Breast epithelium (tissue), 4 donors: ENCODE measurements at regions not wholly inside any gene's neighbourhood (a gene's known extent, or its start where the extent isn't known, plus 50 kb on each side); places are given as distances from the start of the nearest gene placed in this dataset.

Experiments used
- DNase-seq, 2 donors: peaks; one replicate each; pipeline ENCODE4 v3.0.0-alpha.2; 2019; ENCODE audit warnings: low spot score in 2 of 2
- H3K27ac ChIP-seq, 2 donors: fragments of 200-600 bp; sonication (generic) in 1 of 2; one replicate each; pipeline ENCODE4 v1.5.1; 2016 to 2019; ENCODE audit warnings: mild to moderate bottlenecking in 1 of 2
- H3K27me3 ChIP-seq, 2 donors: fragments of 200-600 bp; sonication (generic) in 1 of 2; one replicate each; pipeline versions ENCODE4 v1.5.1 to v1.6.0; 2017 to 2019; ENCODE audit warnings: control low read depth in 1 of 2, mild to moderate bottlenecking in 1 of 2
- H3K36me3 ChIP-seq: fragments of 200-600 bp; one replicate; pipeline ENCODE4 v1.5.1; 2019
- H3K4me1 ChIP-seq, 2 donors: fragments of 200-600 bp; sonication (generic); one replicate each; pipeline ENCODE4 v1.5.1; 2016 to 2019; ENCODE audit warnings: control low read depth in 1 of 2
- H3K4me3 ChIP-seq, 3 donors: fragments of 200-600 bp; sonication (generic); 1 replicate in 2 of 3; 2 replicates in 1 of 3; pipeline ENCODE4 v1.5.1; 2016 to 2019; ENCODE audit warnings: mild to moderate bottlenecking in 3 of 3, moderate library complexity in 2 of 3
- H3K9me3 ChIP-seq, 2 donors: fragments of 200-600 bp; sonication (generic) in 1 of 2; one replicate each; pipeline ENCODE4 v1.5.1; 2016 to 2019; ENCODE audit warnings: control low read depth in 1 of 2
- POLR2A ChIP-seq: fragments of 450-650 bp; IDR thresholded peaks from one replicate; pipeline ENCODE4 v1.6.1; 2016; ENCODE audit warnings: antibody characterized with exemption, mild to moderate bottlenecking, moderate library complexity
- POLR2AphosphoS5 ChIP-seq, 3 donors: sonication (generic); formaldehyde crosslinking; IDR thresholded peaks; one replicate each; pipeline ENCODE4 v1.6.1; 2017; ENCODE audit warnings: antibody characterized with exemption in 3 of 3
- intact Hi-C: fragments of 100-400 bp; cut with DNase I; formaldehyde crosslinking; loops from one replicate; pipeline ENCODE4 v1.15.1; 2023; ENCODE audit warnings: low total_unique reads
- TF ChIP-seq, protein P1 (sequence below), 3 donors: fragments of 450-650 bp; IDR thresholded peaks; one replicate each; pipeline ENCODE4 v1.5.1; 2016 to 2017; ENCODE audit warnings: antibody characterized with exemption in 3 of 3, mild to moderate bottlenecking in 3 of 3, moderate library complexity in 3 of 3

DNA sequence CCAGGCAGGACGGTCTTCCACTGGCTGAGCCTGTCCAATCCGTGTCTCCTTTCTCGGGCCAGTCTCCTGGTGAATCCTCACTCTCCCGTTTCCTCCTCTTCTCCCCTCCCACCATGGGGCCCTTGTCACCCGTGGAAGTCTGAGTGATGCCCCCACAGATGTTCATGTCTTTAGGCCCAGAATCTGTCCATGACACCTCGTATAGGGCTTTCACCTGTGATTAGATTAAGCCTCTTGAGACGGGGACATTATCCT lies 193.5 kb downstream of the ZFP36L2 start:
- no peak for DNase-seq
- Histone ChIP-seq H3K4me3 (no peak overlapping the region), H3K9me3 (no peaks in the 10 kb centered on the region), H3K4me1 (peaks cover 4 to 10% of the 10 kb centered on the region in 2 donors), H3K27ac (peak overlapping the region; percentile 95), H3K36me3 (no peaks in the 10 kb centered on the region), H3K27me3 (no peaks in the 10 kb centered on the region)
- intact Hi-C loops, result loop anchor here (10.0 kb wide), 1 partner anchor 52 kb away; no protein-coding TSS in a partner anchor
- TF ChIP-seq POLR2A (no peak), POLR2AphosphoS5 (IDR thresholded peaks at IDR 0.05) (no peak)
- TF ChIP-seq, protein P1, sequence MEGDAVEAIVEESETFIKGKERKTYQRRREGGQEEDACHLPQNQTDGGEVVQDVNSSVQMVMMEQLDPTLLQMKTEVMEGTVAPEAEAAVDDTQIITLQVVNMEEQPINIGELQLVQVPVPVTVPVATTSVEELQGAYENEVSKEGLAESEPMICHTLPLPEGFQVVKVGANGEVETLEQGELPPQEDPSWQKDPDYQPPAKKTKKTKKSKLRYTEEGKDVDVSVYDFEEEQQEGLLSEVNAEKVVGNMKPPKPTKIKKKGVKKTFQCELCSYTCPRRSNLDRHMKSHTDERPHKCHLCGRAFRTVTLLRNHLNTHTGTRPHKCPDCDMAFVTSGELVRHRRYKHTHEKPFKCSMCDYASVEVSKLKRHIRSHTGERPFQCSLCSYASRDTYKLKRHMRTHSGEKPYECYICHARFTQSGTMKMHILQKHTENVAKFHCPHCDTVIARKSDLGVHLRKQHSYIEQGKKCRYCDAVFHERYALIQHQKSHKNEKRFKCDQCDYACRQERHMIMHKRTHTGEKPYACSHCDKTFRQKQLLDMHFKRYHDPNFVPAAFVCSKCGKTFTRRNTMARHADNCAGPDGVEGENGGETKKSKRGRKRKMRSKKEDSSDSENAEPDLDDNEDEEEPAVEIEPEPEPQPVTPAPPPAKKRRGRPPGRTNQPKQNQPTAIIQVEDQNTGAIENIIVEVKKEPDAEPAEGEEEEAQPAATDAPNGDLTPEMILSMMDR (IDR thresholded peaks at IDR 0.05), result no peak

DNA sequence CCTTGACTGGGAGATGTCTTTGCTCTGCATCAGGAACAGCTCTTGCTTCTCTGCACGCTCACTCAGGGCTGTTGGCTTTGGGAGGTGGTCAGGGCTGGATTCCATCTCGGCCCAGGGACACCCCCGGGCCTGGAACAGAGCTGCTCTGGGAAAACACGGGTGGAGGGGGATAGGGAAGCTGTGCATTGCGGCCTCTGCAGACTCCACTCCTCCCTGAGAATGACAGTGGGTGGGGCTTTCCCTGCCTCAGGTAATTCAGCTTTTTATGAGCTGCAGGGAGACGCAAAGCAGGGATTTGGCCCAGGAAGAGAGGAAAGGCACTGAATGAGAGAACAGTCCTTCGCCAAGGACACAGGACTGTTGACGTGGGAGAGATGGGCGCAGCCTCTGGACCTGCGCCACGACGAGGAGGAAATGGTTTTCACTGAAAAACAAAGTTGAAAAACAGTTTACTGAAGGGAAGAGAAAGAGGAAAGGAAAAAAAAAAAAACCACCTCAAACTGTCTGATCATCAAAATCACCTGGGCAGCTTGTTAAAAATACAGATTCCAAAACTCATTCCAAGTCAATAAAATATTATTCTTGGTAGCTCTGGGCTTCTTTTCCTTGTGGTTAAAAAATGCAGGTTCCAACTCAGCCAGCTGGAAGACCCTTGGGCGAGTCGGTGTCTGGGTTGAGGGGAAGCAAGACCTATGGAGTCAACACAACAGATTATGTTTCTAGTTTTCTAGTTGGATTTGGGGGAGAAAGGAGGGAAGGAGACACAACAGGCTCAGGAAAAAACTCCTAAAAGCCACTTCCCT lies 194.0 kb downstream of the ZFP36L2 start:
- H3K4me3 ChIP-seq, result peak overlapping the region in 1 of 3 donors; percentile 17
- DNase-seq, result peak in 1 of 2 donors; percentile 90
- H3K36me3 ChIP-seq, result no peaks in the 10 kb centered on the region
- H3K9me3 ChIP-seq, result no peaks in the 10 kb centered on the region
- peaks cover 4 to 10% of the 10 kb centered on the region in 2 donors for H3K4me1 ChIP-seq
- peak overlapping the region; percentile 95 for H3K27ac ChIP-seq
- TF ChIP-seq, protein P1 (IDR thresholded peaks at IDR 0.05), result no peak
- TF ChIP-seq POLR2AphosphoS5 (IDR thresholded peaks at IDR 0.05) (peak; percentile 53 to 94 (median 70)), POLR2A (no peak)
- intact Hi-C loops, result loop anchor here (10.0 kb wide), 1 partner anchor 52 kb away; no protein-coding TSS in a partner anchor
- no peaks in the 10 kb centered on the region for H3K27me3 ChIP-seq

DNA sequence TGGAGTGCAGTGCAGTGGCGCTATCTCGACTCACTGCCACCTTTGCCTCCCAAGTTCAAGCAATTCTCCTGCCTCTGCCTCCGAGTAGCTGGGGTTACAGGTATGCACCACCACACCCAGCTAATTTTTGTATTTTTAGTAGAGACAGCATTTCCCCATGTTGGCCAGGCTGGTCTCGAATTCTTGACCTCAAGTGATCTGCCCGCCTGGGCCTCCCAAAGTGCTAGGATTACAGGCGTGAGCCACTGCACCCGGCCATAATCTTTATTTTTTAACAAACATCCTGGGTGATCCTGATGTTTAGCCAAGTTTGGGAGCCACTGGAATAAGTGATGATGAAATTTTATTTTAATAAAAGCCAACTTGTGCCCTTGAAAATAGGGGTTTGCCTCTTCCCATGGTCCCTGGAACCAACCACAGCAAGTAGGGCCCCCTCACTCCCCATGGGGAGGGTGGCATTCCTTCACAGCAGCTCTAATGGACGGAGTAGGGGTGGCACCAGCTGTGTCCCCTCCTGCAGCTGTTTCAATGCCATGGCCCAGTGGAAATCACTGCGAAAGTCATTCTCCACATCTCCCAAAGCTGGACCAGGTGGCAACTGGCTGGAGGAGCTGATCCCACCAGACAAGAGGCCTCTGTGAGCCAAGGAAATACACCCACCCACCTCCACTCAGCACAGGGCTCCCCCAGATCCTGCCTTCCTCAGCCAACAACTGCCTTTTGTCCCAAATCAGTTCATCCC lies 194.8 kb downstream of the ZFP36L2 start:
- intact Hi-C loops, result loop anchor here (10.0 kb wide), 1 partner anchor 53 kb away; no protein-coding TSS in a partner anchor
- H3K27ac ChIP-seq, result peak overlapping the region; percentile 95
- no peaks in the 10 kb centered on the region for H3K27me3 ChIP-seq
- peaks cover 4 to 10% of the 10 kb centered on the region in 2 donors for H3K4me1 ChIP-seq
- TF ChIP-seq, protein P1 (IDR thresholded peaks at IDR 0.05), result no peak
- TF ChIP-seq POLR2AphosphoS5 (IDR thresholded peaks at IDR 0.05) (no peak), POLR2A (no peak)
- DNase-seq, result no peak
- H3K4me3 ChIP-seq, result no peak overlapping the region
- H3K9me3 ChIP-seq, result no peaks in the 10 kb centered on the region
- H3K36me3 ChIP-seq, result no peaks in the 10 kb centered on the region

DNA sequence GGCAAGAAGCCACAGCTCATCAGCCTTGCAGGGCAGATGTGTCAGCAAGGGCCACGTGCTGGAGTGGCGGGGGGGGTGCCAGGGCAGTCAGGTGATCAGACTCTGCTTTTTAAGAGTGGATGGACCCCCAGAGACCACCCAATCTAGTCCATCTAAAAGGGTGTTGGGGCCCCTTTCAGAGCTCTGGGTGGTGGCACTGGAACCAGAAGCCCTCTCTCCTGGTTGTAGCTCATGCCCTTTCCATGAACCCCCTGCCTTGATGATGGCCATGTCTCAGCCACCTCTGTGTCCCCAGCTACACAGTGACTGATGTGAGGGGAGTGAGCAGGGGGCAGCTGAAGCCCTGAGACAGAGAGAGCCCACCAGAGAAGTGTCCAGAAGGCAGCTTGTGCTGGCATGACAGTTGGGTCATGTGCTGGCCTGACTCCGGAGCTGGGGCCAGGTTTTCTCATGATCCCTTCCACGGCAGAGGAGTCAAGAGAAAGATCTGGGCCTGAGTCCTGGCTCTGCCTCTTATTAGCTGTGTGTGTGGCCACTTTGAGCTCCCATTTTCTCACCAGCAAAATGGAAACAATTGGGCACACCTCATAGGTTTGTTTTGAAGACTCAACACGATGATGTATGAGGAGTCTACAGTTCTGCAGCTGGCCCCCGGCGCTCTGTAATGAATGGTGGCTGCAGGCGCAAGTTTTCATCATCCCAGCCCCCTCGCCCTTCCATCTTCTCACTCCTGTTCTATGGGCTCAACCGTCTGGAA lies 195.7 kb downstream of the ZFP36L2 start:
- H3K27ac ChIP-seq, result peak overlapping the region; percentile 95
- intact Hi-C loops, result loop anchor here (10.0 kb wide), 1 partner anchor 54 kb away; no protein-coding TSS in a partner anchor
- no peaks in the 10 kb centered on the region for H3K36me3 ChIP-seq
- H3K9me3 ChIP-seq, result no peaks in the 10 kb centered on the region
- H3K27me3 ChIP-seq, result no peaks in the 10 kb centered on the region
- H3K4me1 ChIP-seq, result peaks cover 4 to 10% of the 10 kb centered on the region in 2 donors
- H3K4me3 ChIP-seq, result no peak overlapping the region
- no peak for TF ChIP-seq POLR2AphosphoS5 (IDR thresholded peaks at IDR 0.05)
- DNase-seq, result no peak

DNA sequence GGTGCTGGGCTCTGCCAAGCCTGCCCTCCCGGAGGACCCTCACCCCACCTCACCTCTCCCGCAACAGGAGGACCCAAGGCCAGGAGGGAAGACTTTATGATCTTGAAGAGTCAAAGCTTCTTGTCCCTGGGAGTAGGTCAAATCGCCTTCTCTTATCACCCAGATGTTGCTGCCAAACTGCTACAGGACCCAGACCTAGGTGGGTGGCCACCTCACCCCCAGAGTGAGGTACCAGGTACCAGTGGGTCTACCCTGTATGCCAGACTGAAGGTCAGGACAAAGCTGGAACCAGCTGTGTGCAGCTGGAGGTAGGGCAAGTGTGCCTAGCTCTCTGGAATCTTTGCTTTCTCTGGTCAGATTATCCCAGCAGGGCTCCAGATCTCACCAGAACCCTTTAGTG lies 197.2 kb downstream of the ZFP36L2 start:
- Histone ChIP-seq H3K27ac (peak overlapping the region in 1 of 2 donors; percentile 46), H3K9me3 (no peaks in the 10 kb centered on the region), H3K27me3 (no peaks in the 10 kb centered on the region), H3K4me3 (no peak overlapping the region), H3K36me3 (no peaks in the 10 kb centered on the region), H3K4me1 (peaks cover 4 to 10% of the 10 kb centered on the region in 2 donors)
- TF ChIP-seq, protein P1 (IDR thresholded peaks at IDR 0.05), result no peak
- TF ChIP-seq POLR2AphosphoS5 (IDR thresholded peaks at IDR 0.05), result no peak
- no peak for TF ChIP-seq POLR2A
- intact Hi-C loops, result loop anchor here (10.0 kb wide), 1 partner anchor 196 kb away; the partner anchor contains the start of gene ZFP36L2
- no peak for DNase-seq
